Mammary epithelial cell (primary cell): ENCODE measurements at regions not wholly inside any gene's neighbourhood (a gene's known extent, or its start where the extent isn't known, plus 50 kb on each side); places are given as distances from the start of the nearest gene placed in this dataset.

Source experiments
- EZH2 ChIP-seq: IDR thresholded peaks from 2 replicates; pipeline ENCODE4 v1.6.1; 2012; ENCODE audit warnings: low read length, inconsistent platforms, borderline replicate concordance
- TF ChIP-seq, protein P1 (sequence below), 2 donors: IDR thresholded peaks in 1 of 2; conservative IDR thresholded peaks in 1 of 2; 2 replicates each; pipeline ENCODE4 v1.5.1; 2011 to 2012; ENCODE audit warnings: inconsistent platforms in 2 of 2, low read length in 2 of 2, mild to moderate bottlenecking in 2 of 2, control low read depth in 1 of 2, low read depth in 1 of 2; ENCODE audit not compliant: insufficient read depth in 1 of 2; ENCODE audit errors: extremely low read depth in 1 of 2

DNA sequence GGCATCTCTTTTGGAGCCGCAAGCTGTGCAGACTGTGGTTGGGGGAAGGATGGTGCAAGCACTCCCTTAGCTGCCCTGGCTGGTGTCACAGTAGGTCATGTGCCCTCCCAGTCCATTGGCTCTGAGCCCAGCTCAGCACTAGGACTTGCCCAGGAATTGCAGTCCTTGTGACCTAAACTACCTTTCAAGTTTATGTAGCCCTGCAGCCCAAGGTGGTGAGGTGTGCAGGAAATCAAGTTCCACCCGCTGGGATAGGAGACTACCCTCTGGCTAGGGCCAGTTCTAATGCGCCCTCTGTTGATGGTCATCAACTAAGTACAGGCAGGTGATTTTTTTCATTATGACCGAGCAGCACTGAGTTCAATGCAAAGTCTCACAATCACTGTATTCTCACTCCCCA, 335.2 kb downstream of the UBE2NL start:
- TF ChIP-seq EZH2 = no peak
- TF ChIP-seq, protein P1, sequence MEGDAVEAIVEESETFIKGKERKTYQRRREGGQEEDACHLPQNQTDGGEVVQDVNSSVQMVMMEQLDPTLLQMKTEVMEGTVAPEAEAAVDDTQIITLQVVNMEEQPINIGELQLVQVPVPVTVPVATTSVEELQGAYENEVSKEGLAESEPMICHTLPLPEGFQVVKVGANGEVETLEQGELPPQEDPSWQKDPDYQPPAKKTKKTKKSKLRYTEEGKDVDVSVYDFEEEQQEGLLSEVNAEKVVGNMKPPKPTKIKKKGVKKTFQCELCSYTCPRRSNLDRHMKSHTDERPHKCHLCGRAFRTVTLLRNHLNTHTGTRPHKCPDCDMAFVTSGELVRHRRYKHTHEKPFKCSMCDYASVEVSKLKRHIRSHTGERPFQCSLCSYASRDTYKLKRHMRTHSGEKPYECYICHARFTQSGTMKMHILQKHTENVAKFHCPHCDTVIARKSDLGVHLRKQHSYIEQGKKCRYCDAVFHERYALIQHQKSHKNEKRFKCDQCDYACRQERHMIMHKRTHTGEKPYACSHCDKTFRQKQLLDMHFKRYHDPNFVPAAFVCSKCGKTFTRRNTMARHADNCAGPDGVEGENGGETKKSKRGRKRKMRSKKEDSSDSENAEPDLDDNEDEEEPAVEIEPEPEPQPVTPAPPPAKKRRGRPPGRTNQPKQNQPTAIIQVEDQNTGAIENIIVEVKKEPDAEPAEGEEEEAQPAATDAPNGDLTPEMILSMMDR (conservative IDR thresholded peaks at IDR 0.05 in 1 of 2, IDR thresholded peaks at IDR 0.05 in 1 of 2; ENCODE audit: extremely low read depth in 1 of 2, insufficient read depth in 1 of 2, low read depth in 1 of 2, low read length in 2 of 2) = peak in 1 of 2 donors; percentile 44
